Esophagus muscularis mucosa (tissue), 2 donors: ENCODE measurements at regions not wholly inside any gene's neighbourhood (a gene's known extent, or its start where the extent isn't known, plus 50 kb on each side); places are given as distances from the start of the nearest gene placed in this dataset.

Experiments used
- EP300 ChIP-seq: sonication (generic); formaldehyde crosslinking; IDR thresholded peaks from one replicate; pipeline ENCODE4 v1.6.1; 2017; ENCODE audit warnings: antibody characterized with exemption
- POLR2A ChIP-seq: fragments of 450-650 bp; IDR thresholded peaks from one replicate; pipeline ENCODE4 v1.6.1; 2017; ENCODE audit warnings: antibody characterized with exemption, moderate library complexity, mild to moderate bottlenecking, low read depth

DNA sequence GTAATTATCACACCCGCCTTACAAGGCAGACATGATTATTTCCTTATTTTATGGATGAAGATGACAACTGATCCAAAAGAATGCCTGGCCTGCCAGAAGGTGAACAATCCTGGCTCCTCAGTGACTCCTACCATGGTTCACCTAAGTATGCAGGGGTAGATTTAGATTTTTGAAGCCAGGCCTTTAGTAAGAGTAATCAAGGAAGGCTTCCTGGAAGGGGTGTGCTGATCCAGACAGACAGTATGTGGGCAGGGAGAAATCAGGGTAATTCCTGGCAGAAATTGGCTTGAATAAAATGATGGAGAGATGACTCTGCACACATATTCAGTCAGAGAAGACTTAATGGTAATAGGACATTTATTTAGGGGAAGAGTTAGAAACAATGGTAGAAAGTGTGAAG is 637.7 kb upstream of the FANCL start:
- TF ChIP-seq POLR2A (no peak), EP300 (no peak)
